SK-N-SH (cell line): ENCODE measurements at regions not wholly inside any gene's neighbourhood (a gene's known extent, or its start where the extent isn't known, plus 50 kb on each side); places are given as distances from the start of the nearest gene placed in this dataset.

Experiments used
- CTCF ChIA-PET: fragments of 300-600, 350-600 bp; formaldehyde crosslinking; extraction: SDS; loops from one replicate; lab custom pipeline; 2021; lab: Yijun Ruan, JAX
- POLR2A ChIA-PET: fragments of 350-600 bp; sonication (Branson Sonifier 250); formaldehyde crosslinking; extraction: SDS; loops from one replicate; lab custom pipeline; 2020; ENCODE audit warnings: antibody characterized with exemption, inconsistent platforms; lab: Yijun Ruan, JAX
- DNase-seq: peaks from one replicate; pipeline ENCODE4 v3.0.0; 2012
- H2AFZ ChIP-seq: fragments of 200-600 bp; sonication (generic); 2 replicates; pipeline ENCODE4 v1.8.1; 2016; ENCODE audit warnings: antibody characterized with exemption, mild to moderate bottlenecking, low read depth
- H3F3A ChIP-seq: fragments of 200-600 bp; sonication (generic); replicated peaks from 2 replicates; pipeline ENCODE3; 2016; ENCODE audit warnings: antibody characterized with exemption, mild to moderate bottlenecking; ENCODE audit not compliant: insufficient read depth
- H3K27ac ChIP-seq, 2 experiments: fragments of 200-500 bp in 1 of 2; fragments of 200-600 bp in 1 of 2; sonication (Bioruptor generic) in 1 of 2; sonication (generic), shearing (Covaris generic) in 1 of 2; 2 replicates each; pipeline versions ENCODE4 v1.5.1 to v1.6.1; 2014 to 2016; ENCODE audit warnings: low read depth in 2 of 2, inconsistent platforms in 1 of 2, low read length in 1 of 2, mild to moderate bottlenecking in 1 of 2, mixed read lengths in 1 of 2
- H3K27me3 ChIP-seq: fragments of 200-600 bp; sonication (generic), shearing (Covaris generic); 2 replicates; pipeline ENCODE4 v1.6.1; 2016; ENCODE audit warnings: mixed run types; ENCODE audit not compliant: insufficient read depth
- H3K36me3 ChIP-seq, 2 experiments: fragments of 200-500 bp in 1 of 2; fragments of 200-600 bp in 1 of 2; sonication (Bioruptor generic) in 1 of 2; sonication (generic) in 1 of 2; replicated peaks in 1 of 2; 2 replicates each; pipeline versions ENCODE3 to v1.5.1; 2014 to 2016; ENCODE audit warnings: low read length in 1 of 2, mild to moderate bottlenecking in 1 of 2; ENCODE audit not compliant: insufficient read depth in 2 of 2, control insufficient read depth in 1 of 2
- H3K4me1 ChIP-seq, 2 experiments: fragments of 200-500 bp in 1 of 2; fragments of 200-600 bp in 1 of 2; sonication (Bioruptor generic) in 1 of 2; sonication (generic), shearing (Covaris generic) in 1 of 2; 2 replicates each; pipeline versions ENCODE4 v1.5.1 to v1.6.1; 2014 to 2016; ENCODE audit warnings: low read depth in 1 of 2, low read length in 1 of 2, mixed run types in 1 of 2; ENCODE audit not compliant: insufficient read depth in 2 of 2, control insufficient read depth in 1 of 2
- H3K4me2 ChIP-seq: fragments of 200-600 bp; sonication (generic), shearing (Covaris generic); 2 replicates; pipeline ENCODE4 v1.6.1; 2017; ENCODE audit warnings: mixed run types
- H3K4me3 ChIP-seq, 2 experiments: fragments of 200-500 bp in 1 of 2; fragments of 200-600 bp in 1 of 2; sonication (Bioruptor generic) in 1 of 2; sonication (generic), shearing (Covaris generic) in 1 of 2; 2 replicates each; pipeline versions ENCODE4 v1.5.1 to v1.8.1; 2014 to 2016; ENCODE audit warnings: low read depth in 2 of 2, inconsistent platforms in 1 of 2, low read length in 1 of 2, mild to moderate bottlenecking in 1 of 2, mixed read lengths in 1 of 2, moderate library complexity in 1 of 2
- H3K79me2 ChIP-seq: fragments of 200-600 bp; sonication (generic); 2 replicates; pipeline ENCODE4 v1.8.1; 2017; ENCODE audit warnings: mild to moderate bottlenecking; ENCODE audit not compliant: insufficient read depth
- H3K9ac ChIP-seq: fragments of 200-600 bp; sonication (generic); 2 replicates; pipeline ENCODE4 v1.6.1; 2017; ENCODE audit warnings: mixed run types
- H3K9me2 ChIP-seq: fragments of 200-600 bp; sonication (generic); 2 replicates; pipeline ENCODE4 v1.6.1; 2017; ENCODE audit warnings: mixed run types
- H3K9me3 ChIP-seq: fragments of 200-600 bp; sonication (generic); 2 replicates; pipeline ENCODE4 v1.6.1; 2017; ENCODE audit warnings: mixed run types, mild to moderate bottlenecking, moderate library complexity
- H4K20me1 ChIP-seq: fragments of 200-600 bp; sonication (generic); 2 replicates; pipeline ENCODE4 v1.6.1; 2017; ENCODE audit warnings: mild to moderate bottlenecking, mixed run types; ENCODE audit not compliant: insufficient read depth
- ELF1 ChIP-seq: IDR thresholded peaks from 2 replicates; pipeline ENCODE4 v1.4.0; 2012
- EP300 ChIP-seq, 2 experiments: IDR thresholded peaks; 2 replicates each; pipeline versions ENCODE4 v1.4.0 to v1.6.1; 2012; ENCODE audit warnings: borderline replicate concordance in 1 of 2, low read depth in 1 of 2, low read length in 1 of 2
- GATA2 ChIP-seq: sonication (generic); formaldehyde crosslinking; IDR thresholded peaks from 2 replicates; pipeline ENCODE4 v1.5.0; 2020; ENCODE audit warnings: mild to moderate bottlenecking, missing genetic modification reagents
- JUND ChIP-seq: IDR thresholded peaks from 2 replicates; pipeline ENCODE4 v1.4.0; 2012
- MXI1 ChIP-seq: IDR thresholded peaks from 2 replicates; pipeline ENCODE4 v1.6.1; 2012; ENCODE audit warnings: mild to moderate bottlenecking, low read depth, low read length, improper control_type of control experiment
- POLR2AphosphoS5 ChIP-seq: IDR thresholded peaks from 2 replicates; pipeline ENCODE4 v1.6.1; 2012; ENCODE audit warnings: low read depth, low read length
- RAD21 ChIP-seq: IDR thresholded peaks from 2 replicates; pipeline ENCODE4 v1.6.1; 2012; ENCODE audit warnings: mild to moderate bottlenecking, low read length
- RCOR1 ChIP-seq: fragments of 150-350 bp; IDR thresholded peaks from 2 replicates; pipeline ENCODE4 v1.6.1; 2017; ENCODE audit warnings: antibody characterized with exemption, low read length
- RXRA ChIP-seq: IDR thresholded peaks from 2 replicates; pipeline ENCODE4 v1.4.0; 2012; ENCODE audit warnings: low read depth, mild to moderate bottlenecking, borderline replicate concordance
- SIN3A ChIP-seq: IDR thresholded peaks from 2 replicates; pipeline ENCODE4 v1.6.1; 2012; ENCODE audit warnings: low read depth, mild to moderate bottlenecking, low read length, moderate library complexity, borderline replicate concordance
- SMC3 ChIP-seq: IDR thresholded peaks from 2 replicates; pipeline ENCODE4 v1.6.1; 2012; ENCODE audit warnings: low read depth, low read length, improper control_type of control experiment
- YY1 ChIP-seq: IDR thresholded peaks from 2 replicates; pipeline ENCODE4 v1.4.0; 2012; ENCODE audit warnings: low read depth, mild to moderate bottlenecking
- WGBS: methylation state at CpG from one replicate; pipeline ENCODE4 v1.1.6; 2017; ENCODE audit warnings: low lambda C conversion rate; 5-methylcytosine and 5-hydroxymethylcytosine counted together
- TF ChIP-seq, protein P1 (sequence below): fragments of 200-600 bp; sonication (generic); IDR thresholded peaks from 2 replicates; pipeline ENCODE4 v1.6.1; 2017; ENCODE audit warnings: antibody characterized with exemption, mild to moderate bottlenecking, moderate library complexity
- TF ChIP-seq, protein P2 (sequence below): IDR thresholded peaks from 2 replicates; pipeline ENCODE4 v1.4.0; 2012; ENCODE audit warnings: low read depth, borderline replicate concordance
- TF ChIP-seq, protein P3 (sequence below): fragments of 150-350 bp; IDR thresholded peaks from 2 replicates; pipeline ENCODE4 v1.6.1; 2017; ENCODE audit warnings: antibody characterized with exemption, low read length, low read depth, borderline replicate concordance
- TF ChIP-seq, protein P4 (sequence below): IDR thresholded peaks from 2 replicates; pipeline ENCODE4 v1.6.1; 2012; ENCODE audit warnings: mild to moderate bottlenecking, low read depth, low read length, moderate library complexity
- TF ChIP-seq, protein P5 (sequence below): IDR thresholded peaks from 2 replicates; pipeline ENCODE4; 2012
- TF ChIP-seq, protein P6 (sequence below): IDR thresholded peaks from 2 replicates; pipeline ENCODE4 v1.4.0; 2012; ENCODE audit warnings: low read depth, borderline replicate concordance

DNA sequence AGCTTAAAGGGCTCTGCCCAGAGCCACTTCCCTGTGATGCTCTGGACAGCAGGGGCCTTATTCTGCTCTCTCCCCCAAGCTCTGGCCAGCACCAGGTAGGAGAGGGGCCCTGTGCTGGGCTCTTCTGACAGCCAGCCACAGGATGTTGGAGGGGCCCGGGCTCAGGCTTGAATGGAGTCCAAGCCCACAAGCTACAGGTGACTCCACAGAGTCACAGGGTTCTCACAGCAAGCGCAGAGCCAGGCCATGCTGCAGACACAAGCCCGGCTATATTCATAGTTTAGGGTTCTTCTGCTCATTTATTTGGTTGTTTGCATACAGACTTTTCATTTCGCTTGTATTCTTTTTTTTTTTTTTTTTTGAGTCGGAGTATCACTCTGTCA lies 1392.8 kb downstream of the BRD1 start:
- H3F3A ChIP-seq = no peaks in the 10 kb centered on the region
- no peaks in the 10 kb centered on the region for H3K36me3 ChIP-seq
- H3K4me3 ChIP-seq = no peak overlapping the region
- no peaks in the 10 kb centered on the region for H3K79me2 ChIP-seq
- no peaks in the 10 kb centered on the region for H3K4me1 ChIP-seq
- no peaks in the 10 kb centered on the region; the same call in 1 of the 2 replicates for H3K27me3 ChIP-seq
- H3K9ac ChIP-seq = no peak overlapping the region
- WGBS = 40% methylated on average over 4 of the region's 5 CpGs
- no peak for DNase-seq
- no peak overlapping the region for H3K27ac ChIP-seq
- POLR2A ChIA-PET = no interaction called here
- no peak for TF ChIP-seq SMC3
- TF ChIP-seq, protein P1, sequence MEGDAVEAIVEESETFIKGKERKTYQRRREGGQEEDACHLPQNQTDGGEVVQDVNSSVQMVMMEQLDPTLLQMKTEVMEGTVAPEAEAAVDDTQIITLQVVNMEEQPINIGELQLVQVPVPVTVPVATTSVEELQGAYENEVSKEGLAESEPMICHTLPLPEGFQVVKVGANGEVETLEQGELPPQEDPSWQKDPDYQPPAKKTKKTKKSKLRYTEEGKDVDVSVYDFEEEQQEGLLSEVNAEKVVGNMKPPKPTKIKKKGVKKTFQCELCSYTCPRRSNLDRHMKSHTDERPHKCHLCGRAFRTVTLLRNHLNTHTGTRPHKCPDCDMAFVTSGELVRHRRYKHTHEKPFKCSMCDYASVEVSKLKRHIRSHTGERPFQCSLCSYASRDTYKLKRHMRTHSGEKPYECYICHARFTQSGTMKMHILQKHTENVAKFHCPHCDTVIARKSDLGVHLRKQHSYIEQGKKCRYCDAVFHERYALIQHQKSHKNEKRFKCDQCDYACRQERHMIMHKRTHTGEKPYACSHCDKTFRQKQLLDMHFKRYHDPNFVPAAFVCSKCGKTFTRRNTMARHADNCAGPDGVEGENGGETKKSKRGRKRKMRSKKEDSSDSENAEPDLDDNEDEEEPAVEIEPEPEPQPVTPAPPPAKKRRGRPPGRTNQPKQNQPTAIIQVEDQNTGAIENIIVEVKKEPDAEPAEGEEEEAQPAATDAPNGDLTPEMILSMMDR = no peak
- no peak for TF ChIP-seq SIN3A
- TF ChIP-seq, protein P2, sequence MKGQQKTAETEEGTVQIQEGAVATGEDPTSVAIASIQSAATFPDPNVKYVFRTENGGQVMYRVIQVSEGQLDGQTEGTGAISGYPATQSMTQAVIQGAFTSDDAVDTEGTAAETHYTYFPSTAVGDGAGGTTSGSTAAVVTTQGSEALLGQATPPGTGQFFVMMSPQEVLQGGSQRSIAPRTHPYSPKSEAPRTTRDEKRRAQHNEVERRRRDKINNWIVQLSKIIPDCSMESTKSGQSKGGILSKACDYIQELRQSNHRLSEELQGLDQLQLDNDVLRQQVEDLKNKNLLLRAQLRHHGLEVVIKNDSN = no peak
- TF ChIP-seq POLR2AphosphoS5 = no peak
- TF ChIP-seq RXRA = no peak
- TF ChIP-seq, protein P3, sequence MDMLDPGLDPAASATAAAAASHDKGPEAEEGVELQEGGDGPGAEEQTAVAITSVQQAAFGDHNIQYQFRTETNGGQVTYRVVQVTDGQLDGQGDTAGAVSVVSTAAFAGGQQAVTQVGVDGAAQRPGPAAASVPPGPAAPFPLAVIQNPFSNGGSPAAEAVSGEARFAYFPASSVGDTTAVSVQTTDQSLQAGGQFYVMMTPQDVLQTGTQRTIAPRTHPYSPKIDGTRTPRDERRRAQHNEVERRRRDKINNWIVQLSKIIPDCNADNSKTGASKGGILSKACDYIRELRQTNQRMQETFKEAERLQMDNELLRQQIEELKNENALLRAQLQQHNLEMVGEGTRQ = no peak
- TF ChIP-seq, protein P4, sequence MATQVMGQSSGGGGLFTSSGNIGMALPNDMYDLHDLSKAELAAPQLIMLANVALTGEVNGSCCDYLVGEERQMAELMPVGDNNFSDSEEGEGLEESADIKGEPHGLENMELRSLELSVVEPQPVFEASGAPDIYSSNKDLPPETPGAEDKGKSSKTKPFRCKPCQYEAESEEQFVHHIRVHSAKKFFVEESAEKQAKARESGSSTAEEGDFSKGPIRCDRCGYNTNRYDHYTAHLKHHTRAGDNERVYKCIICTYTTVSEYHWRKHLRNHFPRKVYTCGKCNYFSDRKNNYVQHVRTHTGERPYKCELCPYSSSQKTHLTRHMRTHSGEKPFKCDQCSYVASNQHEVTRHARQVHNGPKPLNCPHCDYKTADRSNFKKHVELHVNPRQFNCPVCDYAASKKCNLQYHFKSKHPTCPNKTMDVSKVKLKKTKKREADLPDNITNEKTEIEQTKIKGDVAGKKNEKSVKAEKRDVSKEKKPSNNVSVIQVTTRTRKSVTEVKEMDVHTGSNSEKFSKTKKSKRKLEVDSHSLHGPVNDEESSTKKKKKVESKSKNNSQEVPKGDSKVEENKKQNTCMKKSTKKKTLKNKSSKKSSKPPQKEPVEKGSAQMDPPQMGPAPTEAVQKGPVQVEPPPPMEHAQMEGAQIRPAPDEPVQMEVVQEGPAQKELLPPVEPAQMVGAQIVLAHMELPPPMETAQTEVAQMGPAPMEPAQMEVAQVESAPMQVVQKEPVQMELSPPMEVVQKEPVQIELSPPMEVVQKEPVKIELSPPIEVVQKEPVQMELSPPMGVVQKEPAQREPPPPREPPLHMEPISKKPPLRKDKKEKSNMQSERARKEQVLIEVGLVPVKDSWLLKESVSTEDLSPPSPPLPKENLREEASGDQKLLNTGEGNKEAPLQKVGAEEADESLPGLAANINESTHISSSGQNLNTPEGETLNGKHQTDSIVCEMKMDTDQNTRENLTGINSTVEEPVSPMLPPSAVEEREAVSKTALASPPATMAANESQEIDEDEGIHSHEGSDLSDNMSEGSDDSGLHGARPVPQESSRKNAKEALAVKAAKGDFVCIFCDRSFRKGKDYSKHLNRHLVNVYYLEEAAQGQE = no peak
- TF ChIP-seq ELF1 = no peak
- no peak for TF ChIP-seq JUND
- TF ChIP-seq RCOR1 = no peak
- TF ChIP-seq, protein P5, sequence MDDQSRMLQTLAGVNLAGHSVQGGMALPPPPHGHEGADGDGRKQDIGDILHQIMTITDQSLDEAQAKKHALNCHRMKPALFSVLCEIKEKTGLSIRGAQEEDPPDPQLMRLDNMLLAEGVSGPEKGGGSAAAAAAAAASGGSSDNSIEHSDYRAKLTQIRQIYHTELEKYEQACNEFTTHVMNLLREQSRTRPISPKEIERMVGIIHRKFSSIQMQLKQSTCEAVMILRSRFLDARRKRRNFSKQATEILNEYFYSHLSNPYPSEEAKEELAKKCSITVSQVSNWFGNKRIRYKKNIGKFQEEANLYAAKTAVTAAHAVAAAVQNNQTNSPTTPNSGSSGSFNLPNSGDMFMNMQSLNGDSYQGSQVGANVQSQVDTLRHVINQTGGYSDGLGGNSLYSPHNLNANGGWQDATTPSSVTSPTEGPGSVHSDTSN = no peak
- TF ChIP-seq YY1 = no peak
- no peak for TF ChIP-seq GATA2
- no peak for TF ChIP-seq MXI1
- no peak for TF ChIP-seq RAD21
- TF ChIP-seq EP300 (IDR thresholded peaks at IDR 0.05; ENCODE audit: borderline replicate concordance in 1 of 2, low read depth in 1 of 2, low read length in 1 of 2) = no peak
- TF ChIP-seq, protein P6, sequence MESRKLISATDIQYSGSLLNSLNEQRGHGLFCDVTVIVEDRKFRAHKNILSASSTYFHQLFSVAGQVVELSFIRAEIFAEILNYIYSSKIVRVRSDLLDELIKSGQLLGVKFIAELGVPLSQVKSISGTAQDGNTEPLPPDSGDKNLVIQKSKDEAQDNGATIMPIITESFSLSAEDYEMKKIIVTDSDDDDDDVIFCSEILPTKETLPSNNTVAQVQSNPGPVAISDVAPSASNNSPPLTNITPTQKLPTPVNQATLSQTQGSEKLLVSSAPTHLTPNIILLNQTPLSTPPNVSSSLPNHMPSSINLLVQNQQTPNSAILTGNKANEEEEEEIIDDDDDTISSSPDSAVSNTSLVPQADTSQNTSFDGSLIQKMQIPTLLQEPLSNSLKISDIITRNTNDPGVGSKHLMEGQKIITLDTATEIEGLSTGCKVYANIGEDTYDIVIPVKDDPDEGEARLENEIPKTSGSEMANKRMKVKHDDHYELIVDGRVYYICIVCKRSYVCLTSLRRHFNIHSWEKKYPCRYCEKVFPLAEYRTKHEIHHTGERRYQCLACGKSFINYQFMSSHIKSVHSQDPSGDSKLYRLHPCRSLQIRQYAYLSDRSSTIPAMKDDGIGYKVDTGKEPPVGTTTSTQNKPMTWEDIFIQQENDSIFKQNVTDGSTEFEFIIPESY = no peak
- no peaks in the 10 kb centered on the region for H3K9me3 ChIP-seq
- CTCF ChIA-PET = no interaction called here
- no peak overlapping the region for H3K4me2 ChIP-seq
- no peak overlapping the region for H2AFZ ChIP-seq
- no peaks in the 10 kb centered on the region for H3K9me2 ChIP-seq
- no peaks in the 10 kb centered on the region for H4K20me1 ChIP-seq
